ENCODE measurements at regions not wholly inside any gene's neighbourhood (a gene's known extent, or its start where the extent isn't known, plus 50 kb on each side); places are given as distances from the start of the nearest gene placed in this dataset.

DNA sequence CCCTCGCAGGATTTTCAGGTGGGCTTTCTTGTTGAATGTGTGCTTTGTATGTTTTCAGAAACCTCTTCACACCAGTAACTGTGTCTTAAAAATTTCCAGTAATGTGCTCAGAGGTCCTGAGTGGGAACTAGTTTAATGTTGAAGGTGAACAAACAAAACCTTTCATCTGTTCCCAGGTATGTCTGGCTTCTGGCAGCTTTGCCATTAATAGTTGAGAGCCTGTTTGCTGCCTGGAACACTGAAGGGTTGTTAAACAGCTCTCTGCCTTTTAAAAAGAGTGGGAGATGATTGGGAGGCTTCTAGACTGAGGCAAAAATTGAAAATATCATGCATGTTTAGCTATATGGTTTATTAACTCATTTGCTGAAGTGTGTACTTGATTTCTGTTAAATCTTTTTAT is 161.2 kb upstream of the AGTR2 start:
- TF ChIP-seq POLR2A (IDR thresholded peaks at IDR 0.05), result no peak
- TF ChIP-seq, protein P1, sequence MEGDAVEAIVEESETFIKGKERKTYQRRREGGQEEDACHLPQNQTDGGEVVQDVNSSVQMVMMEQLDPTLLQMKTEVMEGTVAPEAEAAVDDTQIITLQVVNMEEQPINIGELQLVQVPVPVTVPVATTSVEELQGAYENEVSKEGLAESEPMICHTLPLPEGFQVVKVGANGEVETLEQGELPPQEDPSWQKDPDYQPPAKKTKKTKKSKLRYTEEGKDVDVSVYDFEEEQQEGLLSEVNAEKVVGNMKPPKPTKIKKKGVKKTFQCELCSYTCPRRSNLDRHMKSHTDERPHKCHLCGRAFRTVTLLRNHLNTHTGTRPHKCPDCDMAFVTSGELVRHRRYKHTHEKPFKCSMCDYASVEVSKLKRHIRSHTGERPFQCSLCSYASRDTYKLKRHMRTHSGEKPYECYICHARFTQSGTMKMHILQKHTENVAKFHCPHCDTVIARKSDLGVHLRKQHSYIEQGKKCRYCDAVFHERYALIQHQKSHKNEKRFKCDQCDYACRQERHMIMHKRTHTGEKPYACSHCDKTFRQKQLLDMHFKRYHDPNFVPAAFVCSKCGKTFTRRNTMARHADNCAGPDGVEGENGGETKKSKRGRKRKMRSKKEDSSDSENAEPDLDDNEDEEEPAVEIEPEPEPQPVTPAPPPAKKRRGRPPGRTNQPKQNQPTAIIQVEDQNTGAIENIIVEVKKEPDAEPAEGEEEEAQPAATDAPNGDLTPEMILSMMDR (IDR thresholded peaks at IDR 0.05), result no peak

All from testis (tissue), 2 donors.